Right renal cortex interstitium (tissue), 3 donors: ENCODE measurements at regions not wholly inside any gene's neighbourhood (a gene's known extent, or its start where the extent isn't known, plus 50 kb on each side); places are given as distances from the start of the nearest gene placed in this dataset.
"Not testable (repeated sequence)": the region's sequence is repeated elsewhere in the genome, so short reads cannot be mapped to it uniquely, and the experiment has no call there.

ENCODE experiments used
- DNase-seq, 3 donors: peaks; one replicate each; pipeline ENCODE4 v3.0.0-alpha.2; 2013; ENCODE audit warnings: low read depth in 3 of 3, low spot score in 2 of 3

DNA sequence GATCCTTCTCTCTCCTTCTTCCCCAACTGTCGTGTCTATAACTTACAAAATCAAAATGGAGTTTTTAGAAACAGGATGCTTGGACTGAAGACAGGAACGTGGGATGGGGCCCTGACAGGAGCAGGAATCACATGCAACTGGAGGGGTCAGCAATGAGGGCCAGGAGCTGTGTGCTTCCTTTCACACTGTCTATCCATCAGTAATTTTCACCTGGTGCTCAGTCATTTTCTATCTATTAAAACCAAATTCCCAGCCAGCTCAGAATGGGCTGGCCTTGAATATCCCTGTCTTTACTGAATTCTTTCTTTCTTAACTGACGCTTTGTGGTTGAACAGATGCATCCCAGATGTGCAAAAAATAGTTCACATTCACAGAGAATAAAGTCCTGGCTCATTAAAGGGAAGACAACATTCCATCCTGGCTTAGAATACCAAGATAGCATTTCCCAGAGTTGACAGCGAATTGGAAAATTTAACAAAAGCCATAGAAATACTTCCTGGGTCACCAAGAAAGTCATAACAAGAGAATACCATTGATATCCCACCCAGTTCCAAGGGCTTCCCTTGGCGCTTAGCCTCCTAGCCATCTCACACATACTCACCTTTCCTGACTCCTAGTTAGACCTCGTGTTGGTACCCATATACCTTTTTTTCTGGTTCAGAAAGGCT, 588.1 kb downstream of the TTLL7 start:
- not testable (repeated sequence) for DNase-seq

DNA sequence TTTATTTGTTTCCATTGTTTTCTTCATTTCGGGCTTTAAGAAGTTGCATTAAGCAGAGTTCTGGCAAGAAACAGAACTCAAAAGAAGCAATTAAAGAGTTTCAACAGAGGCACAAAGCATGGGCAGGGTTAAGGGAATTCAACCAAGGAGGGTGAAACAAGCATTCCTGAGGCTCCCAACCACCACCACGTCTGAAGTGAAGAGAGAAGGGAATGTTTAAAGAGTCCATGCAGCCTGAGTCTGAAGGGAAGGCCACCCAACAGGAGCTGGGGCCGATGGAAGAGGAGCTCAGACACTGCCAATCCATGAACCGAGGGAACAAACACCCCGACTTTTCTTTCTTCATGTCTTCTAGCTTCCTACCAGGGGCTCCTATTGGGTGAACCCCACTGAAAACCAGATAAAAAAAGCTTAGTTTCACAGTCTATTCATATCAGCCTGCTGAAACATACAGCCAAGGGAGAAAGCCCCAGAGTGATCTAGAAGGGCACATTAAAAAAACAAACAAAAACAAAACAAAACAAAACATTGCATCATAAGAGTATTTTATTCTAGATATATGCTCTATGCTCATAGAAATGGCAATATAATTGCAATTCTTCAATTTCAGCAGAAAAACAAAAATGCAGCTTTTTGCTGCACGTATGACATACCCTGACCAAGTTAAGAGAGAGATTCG, 592.1 kb downstream of the TTLL7 start:
- DNase-seq, result not testable (repeated sequence)

DNA sequence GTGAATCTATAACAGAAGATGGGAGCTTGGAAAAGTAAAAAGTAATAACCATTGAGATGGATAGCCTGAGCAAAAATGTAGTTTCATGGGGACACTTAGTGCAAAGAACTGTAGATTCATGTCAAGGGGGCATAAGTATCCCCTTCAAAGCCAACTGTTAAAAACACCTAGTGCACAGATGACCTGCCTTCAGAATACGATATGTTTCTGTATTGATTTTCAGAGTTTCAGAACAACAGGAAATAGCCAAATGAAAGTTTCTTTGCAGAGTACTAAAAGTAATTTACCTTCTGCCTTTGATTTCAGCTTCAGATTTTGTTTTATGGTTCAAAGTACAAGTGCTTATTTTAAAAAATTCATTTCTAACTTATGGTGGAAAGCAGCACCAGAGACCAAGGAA, 593.1 kb downstream of the TTLL7 start:
- DNase-seq, result not testable (repeated sequence)

DNA sequence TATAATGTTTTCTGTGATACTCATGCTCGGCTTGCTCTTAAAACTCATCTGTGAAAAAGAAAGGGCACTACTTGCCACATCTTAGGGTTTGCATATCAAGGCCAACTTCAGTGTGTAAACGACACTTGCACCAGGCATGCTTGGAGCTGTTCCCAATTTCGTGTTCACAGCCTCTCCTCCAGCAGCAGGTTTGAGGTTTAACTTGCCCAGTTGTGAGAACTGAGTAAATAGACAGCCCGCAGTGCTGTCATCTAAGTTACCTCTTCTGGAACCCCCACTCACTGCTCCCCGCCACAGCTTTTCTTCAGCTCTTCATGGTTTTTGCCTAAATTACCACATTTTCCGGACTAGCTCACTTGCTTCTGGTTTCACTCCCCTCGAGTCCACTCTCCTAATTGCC, 595.4 kb downstream of the TTLL7 start:
- DNase-seq, result not testable (repeated sequence)

DNA sequence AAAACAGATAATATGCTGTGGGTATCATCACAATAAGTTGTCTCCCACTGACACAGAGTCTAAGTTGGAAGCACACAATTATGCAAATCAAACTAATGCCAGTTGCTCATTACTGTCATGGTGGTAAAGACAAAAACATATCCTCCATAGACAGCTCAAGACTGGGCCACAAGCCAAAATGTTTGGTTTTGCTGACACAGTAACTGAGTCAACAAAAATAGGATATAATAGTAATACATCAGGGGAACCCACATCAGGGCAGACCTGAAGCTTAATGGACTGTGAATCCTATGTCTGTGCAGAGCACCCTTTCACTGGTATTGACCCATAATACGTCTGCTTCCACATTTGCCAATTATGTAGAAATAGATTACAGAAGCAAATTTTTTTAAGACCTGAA, 597.8 kb downstream of the TTLL7 start:
- DNase-seq, result not testable (repeated sequence)

DNA sequence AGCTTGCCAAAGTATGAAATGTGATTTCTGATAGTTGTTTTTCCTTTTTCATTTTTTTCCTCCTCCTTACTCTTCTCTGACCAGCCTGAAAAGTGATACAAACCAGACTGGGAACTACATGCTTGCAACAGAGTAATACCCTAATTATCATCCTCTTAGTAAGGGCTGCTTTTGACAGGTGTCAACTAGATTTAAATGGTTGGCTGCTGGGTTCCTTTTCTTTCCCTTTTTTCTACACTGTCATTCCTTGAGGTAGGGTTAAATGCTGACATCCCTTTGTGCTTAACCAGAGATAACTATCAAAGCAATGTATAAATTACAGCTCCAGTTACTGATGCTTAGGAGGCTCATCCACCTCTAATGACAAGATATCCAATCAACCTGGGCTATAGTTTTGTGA, 598.8 kb downstream of the TTLL7 start:
- DNase-seq, result not testable (repeated sequence)

DNA sequence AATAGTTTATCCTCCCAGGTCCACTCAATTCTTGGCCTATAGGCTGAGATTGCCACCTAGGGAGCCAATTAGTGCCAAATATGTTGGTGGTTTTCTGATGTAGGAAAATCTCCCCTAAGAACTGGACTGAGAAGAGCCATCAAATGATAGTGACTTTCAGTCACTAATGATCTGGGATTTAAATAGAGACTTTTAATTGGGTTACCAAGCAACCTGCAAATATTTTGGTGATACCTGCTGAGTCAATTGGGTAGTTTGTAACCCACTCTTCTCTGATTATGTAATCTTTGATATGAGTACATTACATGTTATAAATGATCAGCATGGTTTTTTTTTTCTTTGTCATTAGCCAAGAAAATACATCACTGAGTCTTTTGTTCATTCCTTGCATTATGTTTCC, 600.8 kb downstream of the TTLL7 start:
- DNase-seq, result not testable (repeated sequence)

DNA sequence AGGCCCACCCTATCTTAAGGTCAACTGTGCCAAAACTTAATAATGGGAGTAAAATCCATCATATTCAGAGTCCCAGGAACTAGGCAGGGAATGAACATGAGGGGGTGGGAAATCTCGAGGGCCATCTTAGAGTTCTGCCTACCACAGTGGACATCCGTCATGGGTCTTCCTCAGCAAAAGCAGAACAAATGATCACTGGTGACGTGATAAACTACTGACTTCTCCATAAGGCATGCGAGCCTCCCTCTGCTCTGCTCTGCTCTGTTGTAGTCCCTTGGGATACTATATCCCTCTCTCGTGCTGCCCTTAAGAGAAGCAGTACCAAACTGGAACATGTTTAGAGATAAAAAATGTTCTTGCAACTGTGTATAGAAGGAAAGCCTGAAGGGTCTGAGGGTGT, 603.8 kb downstream of the TTLL7 start:
- not testable (repeated sequence) for DNase-seq

DNA sequence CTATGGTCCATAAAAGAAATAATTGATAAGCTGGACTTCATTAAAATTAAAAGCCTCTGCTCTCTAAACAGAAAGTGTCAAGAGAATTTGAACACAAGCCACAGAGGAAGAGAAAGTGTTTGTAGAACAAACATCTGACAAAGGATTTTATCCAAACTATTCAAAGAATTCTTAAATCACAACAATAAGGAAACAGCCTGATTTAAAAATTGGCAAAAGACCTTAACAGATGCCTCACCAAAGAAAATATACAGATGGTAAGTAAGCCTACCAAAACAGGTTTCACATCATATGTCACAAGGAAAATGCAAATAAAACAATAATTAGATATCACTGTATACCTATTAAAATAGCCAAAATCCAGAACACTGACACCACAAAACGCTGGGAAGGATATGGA, 612.0 kb downstream of the TTLL7 start:
- not testable (repeated sequence) for DNase-seq

DNA sequence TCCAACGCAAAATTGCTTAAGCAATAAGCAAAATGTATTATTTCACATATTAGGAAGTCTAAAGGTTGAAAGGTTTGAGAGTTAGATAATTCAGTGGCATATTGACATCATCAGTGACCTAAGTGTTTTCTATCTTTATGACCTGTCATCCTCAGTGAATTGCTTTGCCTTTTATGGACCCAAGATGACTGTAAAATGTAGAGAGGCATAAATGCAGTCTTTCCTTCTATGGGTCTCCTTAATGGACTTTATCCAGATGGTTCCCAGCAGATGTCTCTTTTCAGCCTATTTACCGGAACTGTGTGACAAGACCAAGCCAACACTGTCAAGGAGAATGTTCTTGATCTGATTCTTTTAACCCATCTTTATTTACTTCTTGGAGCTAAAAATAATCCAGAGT, 615.8 kb downstream of the TTLL7 start:
- DNase-seq, result not testable (repeated sequence)

DNA sequence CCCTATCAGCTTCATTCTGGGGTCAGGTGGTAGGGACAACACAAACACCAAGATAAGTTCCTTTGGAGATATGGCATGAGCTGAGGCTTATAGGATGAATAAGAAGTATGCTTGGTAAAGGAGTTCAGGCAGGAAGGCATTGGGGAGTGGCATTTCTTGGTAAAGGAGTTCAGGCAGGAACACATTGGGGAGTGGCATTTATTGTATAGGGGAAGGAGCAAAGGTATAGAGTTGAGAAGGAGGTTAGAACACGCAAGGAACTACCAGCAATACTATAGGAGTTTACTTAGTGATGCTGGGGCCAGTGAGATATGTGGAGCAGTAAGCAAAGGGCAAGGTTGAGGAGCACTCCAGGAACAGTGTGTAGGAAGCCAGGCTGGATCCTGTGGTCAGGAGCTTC, 625.9 kb downstream of the TTLL7 start:
- not testable (repeated sequence) for DNase-seq

DNA sequence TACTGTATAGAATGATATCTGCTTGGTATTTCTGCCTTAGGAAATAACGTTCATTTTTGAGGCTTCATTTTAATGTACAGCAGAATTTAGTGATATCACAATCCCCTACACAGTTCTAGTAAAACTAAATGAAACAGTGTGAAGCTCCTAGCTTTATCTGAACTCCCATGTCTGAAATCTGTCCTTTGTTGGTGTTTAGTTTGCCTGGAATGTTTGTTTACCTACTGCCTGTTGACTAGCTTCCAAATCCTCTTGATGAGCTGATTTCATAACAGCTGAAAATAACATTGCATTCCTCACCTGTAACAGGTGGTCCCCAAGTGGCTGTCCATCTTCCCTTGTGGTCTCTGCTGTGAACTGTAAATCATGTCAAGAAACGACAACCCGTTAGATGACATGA, 629.1 kb downstream of the TTLL7 start:
- not testable (repeated sequence) for DNase-seq

DNA sequence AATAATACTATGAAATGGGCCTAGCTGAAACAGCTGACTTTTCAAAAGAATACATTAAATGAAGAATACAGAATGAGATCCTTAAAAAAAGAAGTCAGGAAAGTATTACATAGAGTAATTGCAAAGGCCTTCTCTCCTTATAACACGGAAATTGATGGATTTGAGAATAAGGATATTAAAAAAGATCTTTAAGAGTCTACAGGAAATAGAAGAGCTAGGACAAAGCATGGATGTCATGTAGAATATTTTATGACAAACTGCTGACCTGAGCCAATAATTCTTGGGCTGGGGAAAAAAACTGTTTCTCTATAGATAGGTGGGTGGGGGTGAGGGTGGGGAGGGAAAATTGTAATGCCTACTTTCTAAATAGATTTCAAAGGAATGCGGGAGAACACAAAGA, 633.6 kb downstream of the TTLL7 start:
- not testable (repeated sequence) for DNase-seq

DNA sequence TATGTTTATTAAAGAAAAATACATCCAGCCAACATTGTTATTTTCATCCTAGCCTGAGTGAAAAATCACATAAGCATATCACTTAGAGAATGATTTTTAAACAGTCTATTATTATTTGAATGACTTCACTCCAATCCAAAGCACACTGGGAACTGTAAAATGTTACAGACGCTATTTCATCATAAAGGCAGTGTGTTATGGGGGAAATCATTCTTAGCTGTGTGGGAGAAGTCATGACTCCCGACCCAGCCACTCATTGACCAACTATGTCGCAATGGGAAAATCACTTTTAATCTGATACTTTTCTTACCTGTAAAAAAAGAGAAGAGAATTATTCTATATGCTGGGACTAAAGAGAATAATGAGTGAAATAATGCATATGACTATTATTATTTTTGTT, 653.6 kb downstream of the TTLL7 start:
- not testable (repeated sequence) for DNase-seq

DNA sequence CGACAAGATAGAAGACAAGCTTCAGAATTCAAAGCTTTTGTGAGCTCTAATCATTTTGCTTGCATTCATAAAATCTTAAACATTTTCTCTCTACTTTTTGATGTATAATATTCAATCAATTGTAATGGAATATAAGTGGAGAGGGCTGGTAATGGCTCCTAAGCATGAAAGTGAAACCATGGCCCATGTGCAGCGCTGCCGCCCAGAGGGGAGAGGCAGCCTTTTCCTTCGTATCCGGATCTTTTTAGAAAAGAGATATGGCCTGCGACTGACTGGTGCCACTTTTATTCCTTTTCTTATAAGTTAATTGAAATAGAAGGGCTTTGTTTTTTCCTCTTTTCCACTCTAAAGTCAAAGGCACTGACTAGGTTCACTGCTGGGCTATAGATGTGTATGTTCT, 655.2 kb downstream of the TTLL7 start:
- DNase-seq, result not testable (repeated sequence)

DNA sequence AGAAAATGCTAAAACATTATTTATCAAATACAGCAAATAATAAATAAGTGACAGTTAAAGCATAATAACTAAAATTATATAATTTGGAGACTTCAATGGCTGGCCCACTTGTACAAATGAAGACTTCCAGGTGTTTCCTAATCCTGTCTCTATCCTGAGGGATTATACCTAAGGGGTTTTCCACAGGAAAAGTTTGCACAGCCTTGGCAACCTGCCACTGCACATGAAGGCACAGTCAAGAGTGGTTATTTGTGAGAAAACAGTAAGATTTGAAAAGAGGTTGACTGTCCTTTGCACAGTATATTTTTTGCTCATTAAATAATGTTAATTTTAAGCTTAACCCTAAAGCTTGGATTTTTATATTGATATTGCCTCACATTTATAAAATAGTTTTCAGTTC, 655.9 kb downstream of the TTLL7 start:
- not testable (repeated sequence) for DNase-seq

DNA sequence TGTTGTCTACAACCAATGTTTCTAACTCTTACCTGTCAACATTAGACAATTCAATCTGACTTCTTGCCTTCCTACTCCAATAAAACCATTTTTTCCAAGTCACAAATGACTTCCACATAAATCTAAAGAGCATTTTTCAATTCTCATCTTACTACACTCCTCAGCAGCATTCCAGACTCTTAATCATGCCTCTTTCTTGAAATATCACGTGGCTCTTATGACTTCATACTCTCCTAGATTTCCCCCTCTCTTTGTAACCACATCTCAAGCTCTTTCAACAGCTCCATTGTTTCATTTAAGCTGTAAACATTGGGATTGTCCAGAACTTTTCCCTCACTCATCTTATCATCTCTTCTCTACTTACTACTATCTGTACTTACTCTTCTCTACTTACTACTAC, 666.6 kb downstream of the TTLL7 start:
- DNase-seq, result not testable (repeated sequence)

DNA sequence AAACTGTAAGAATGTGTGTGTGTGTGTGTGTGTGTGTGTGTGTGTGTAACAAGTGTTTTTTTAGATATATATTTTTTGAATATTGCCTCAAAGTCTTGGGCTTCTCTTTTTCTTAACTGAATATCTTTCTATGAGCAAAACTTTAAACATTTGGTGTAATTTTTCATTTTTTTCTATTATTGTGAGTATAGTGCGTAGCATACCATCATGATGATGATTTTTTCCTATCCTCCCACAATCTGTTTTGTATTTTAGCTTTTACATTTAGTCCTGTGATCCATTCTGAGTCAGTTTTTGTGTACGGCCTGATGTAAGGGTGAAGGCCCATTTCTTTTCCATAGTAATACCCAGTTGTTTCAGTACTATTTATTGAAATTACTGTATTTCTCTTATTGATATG, 680.6 kb downstream of the TTLL7 start:
- no peak for DNase-seq

DNA sequence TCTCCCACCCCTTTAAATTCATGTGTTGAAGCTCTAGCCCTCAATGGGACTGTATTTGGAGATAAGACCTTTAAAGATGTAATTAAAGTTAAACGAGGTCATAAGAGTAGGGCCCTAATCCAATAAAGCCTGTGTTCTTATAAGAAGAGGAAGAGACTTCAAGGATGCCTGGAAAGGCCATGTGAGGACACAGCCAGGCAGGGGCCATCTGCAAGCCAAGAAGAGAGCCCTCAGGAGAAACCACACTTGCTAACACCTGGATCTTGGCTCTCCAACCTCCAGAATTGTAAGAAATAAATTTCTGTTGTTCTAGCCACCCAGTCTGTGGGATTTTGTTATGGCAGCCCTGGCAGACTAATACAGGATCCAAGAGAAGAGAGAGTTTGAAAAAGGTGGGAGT, 683.5 kb downstream of the TTLL7 start:
- not testable (repeated sequence) for DNase-seq

DNA sequence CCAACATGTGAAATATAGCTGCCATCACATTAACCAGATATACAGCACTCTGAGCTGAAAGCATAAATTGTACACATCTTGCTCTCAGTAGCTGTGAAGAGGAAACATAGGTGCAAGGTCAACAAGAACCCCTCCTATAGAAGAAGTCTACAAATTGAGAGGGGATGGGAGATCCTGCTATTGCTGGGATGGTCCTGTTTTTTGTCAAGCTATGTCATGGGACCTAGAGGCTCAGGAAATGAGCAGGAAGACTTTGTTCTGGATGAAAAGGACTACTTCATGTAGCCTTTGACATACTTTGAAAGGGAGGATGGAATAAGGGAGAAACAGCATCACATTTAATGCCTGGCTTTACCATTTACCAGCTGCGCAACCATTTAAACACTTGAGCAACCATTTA, 688.8 kb downstream of the TTLL7 start:
- DNase-seq, result not testable (repeated sequence)

DNA sequence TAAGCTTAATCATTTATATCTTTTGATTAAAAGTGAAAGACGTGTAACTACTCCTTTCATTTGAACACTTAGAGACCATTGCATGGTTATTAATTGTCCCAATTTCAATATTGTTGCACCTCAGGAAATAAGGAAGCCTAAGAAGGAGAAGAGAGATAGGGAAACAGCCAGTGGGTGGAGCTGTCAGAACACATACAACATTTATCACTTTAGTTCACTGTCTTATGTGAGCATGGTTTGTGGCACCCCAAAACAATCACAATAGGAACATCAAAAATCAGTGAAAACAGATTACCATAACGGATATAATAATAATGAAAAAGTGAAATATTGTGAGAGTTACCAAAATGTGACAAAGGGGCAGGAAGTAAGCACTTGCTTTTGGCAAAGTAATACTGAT, 689.9 kb downstream of the TTLL7 start:
- not testable (repeated sequence) for DNase-seq

DNA sequence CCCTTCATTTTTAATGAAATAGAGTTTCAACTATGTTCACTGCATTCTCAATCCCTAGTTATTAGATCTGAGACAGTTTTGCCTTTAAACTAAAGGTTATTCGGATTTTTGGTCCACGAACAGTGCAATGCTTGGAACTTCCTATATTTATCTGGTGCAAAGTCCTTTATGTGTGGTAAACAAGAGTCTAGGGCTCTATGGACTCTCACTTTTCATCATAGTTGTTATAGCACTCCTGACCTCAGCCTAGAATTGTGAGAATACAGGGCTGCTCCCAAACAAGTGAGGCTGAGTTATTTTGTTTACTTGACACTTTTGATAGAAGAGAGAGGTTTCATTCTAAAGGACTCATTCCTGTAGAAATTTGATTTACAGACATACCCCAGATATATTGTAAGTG, 692.1 kb downstream of the TTLL7 start:
- not testable (repeated sequence) for DNase-seq
